Activated CD4-positive, alpha-beta T cell treated with anti-CD3 and anti-CD28 coated beads, Interleukin-2, amount 10 ng/mL, durations not matched to agents 7 days and 5 days (primary cell): ENCODE measurements at regions not wholly inside any gene's neighbourhood (a gene's known extent, or its start where the extent isn't known, plus 50 kb on each side); places are given as distances from the start of the nearest gene placed in this dataset.

ENCODE experiments used
- CTCF ChIA-PET: fragments of 350-600 bp; sonication (Branson Sonifier 250); formaldehyde crosslinking; loops from one replicate; lab custom pipeline; 2021; ENCODE audit warnings: antibody characterized with exemption; lab: Charles Lee
- POLR2A ChIA-PET: fragments of 350-600 bp; sonication (Branson Sonifier 250); formaldehyde crosslinking; loops from one replicate; lab custom pipeline; 2021; ENCODE audit warnings: antibody characterized with exemption; lab: Charles Lee
- DNase-seq: peaks from one replicate; pipeline ENCODE4 v3.0.0-alpha.2; 2020
- H3K27ac Mint-ChIP-seq: one replicate; pipeline ENCODE4 v1.8.0; 2021; ENCODE audit warnings: mild to moderate bottlenecking, moderate library complexity, mixed read lengths
- H3K27me3 Mint-ChIP-seq: one replicate; pipeline ENCODE4 v1.8.0; 2021; ENCODE audit warnings: mixed read lengths
- H3K36me3 Mint-ChIP-seq: one replicate; pipeline ENCODE4 v1.8.0; 2021; ENCODE audit warnings: low read depth, mixed read lengths
- H3K4me1 Mint-ChIP-seq: one replicate; pipeline ENCODE4 v1.8.0; 2021; ENCODE audit warnings: mixed read lengths
- H3K4me3 Mint-ChIP-seq: one replicate; pipeline ENCODE4 v1.8.0; 2021; ENCODE audit warnings: mild to moderate bottlenecking, moderate library complexity, mixed read lengths
- H3K9me3 Mint-ChIP-seq: one replicate; pipeline ENCODE4 v1.8.0; 2021; ENCODE audit warnings: mixed read lengths

GRCh38 chr16:52034830-52035229, 512.1 kb downstream of the TOX3 start:
- Mint-ChIP-seq H3K36me3 (no peaks in the 10 kb centered on the region), H3K4me3 (no peak overlapping the region), H3K4me1 (no peaks in the 10 kb centered on the region), H3K27ac (no peak overlapping the region), H3K27me3 (no peaks in the 10 kb centered on the region), H3K9me3 (no peaks in the 10 kb centered on the region)
- CTCF ChIA-PET, result no interaction called here
- POLR2A ChIA-PET, result no interaction called here
- DNase-seq, result no peak

GRCh38 chr16:52033992-52034391, 513.0 kb downstream of the TOX3 start:
- DNase-seq, result no peak
- H3K9me3 Mint-ChIP-seq, result no peaks in the 10 kb centered on the region
- no peaks in the 10 kb centered on the region for H3K36me3 Mint-ChIP-seq
- ChIA-PET POLR2A (no interaction called here), CTCF (no interaction called here)
- H3K27ac Mint-ChIP-seq, result no peak overlapping the region
- H3K4me1 Mint-ChIP-seq, result no peaks in the 10 kb centered on the region
- H3K27me3 Mint-ChIP-seq, result no peaks in the 10 kb centered on the region
- H3K4me3 Mint-ChIP-seq, result no peak overlapping the region

GRCh38 chr16:52022980-52023379, 524.0 kb downstream of the TOX3 start:
- no peaks in the 10 kb centered on the region for H3K27me3 Mint-ChIP-seq

GRCh38 chr16:52022177-52022576, 524.8 kb downstream of the TOX3 start:
- CTCF ChIA-PET, result no interaction called here
- Mint-ChIP-seq H3K4me1 (no peaks in the 10 kb centered on the region), H3K27me3 (no peaks in the 10 kb centered on the region), H3K36me3 (no peaks in the 10 kb centered on the region), H3K9me3 (peaks cover 4% of the 10 kb centered on the region), H3K27ac (no peak overlapping the region), H3K4me3 (no peak overlapping the region)
- DNase-seq, result no peak
- POLR2A ChIA-PET, result no interaction called here

More at GRCh38 chr16:52022980-52023379, 524.0 kb downstream of the TOX3 start:
- H3K4me3 Mint-ChIP-seq, result no peak overlapping the region
- H3K9me3 Mint-ChIP-seq, result no peaks in the 10 kb centered on the region
- no peaks in the 10 kb centered on the region for H3K4me1 Mint-ChIP-seq
- ChIA-PET POLR2A (no interaction called here), CTCF (no interaction called here)
- H3K27ac Mint-ChIP-seq, result no peak overlapping the region
- no peaks in the 10 kb centered on the region for H3K36me3 Mint-ChIP-seq
- DNase-seq, result no peak

GRCh38 chr16:52016387-52016786, 530.6 kb downstream of the TOX3 start:
- Mint-ChIP-seq H3K27ac (no peak overlapping the region), H3K27me3 (no peaks in the 10 kb centered on the region), H3K4me3 (no peak overlapping the region), H3K4me1 (no peaks in the 10 kb centered on the region), H3K9me3 (peaks cover 24% of the 10 kb centered on the region), H3K36me3 (no peaks in the 10 kb centered on the region)
- ChIA-PET POLR2A (no interaction called here), CTCF (no interaction called here)
- no peak for DNase-seq

- no peak for DNase-seq
- POLR2A ChIA-PET, result no interaction called here
- Mint-ChIP-seq H3K27ac (no peak overlapping the region), H3K4me1 (no peaks in the 10 kb centered on the region), H3K36me3 (no peaks in the 10 kb centered on the region), H3K27me3 (no peaks in the 10 kb centered on the region), H3K9me3 (peaks cover 2% of the 10 kb centered on the region), H3K4me3 (no peak overlapping the region)
- CTCF ChIA-PET, result no interaction called here
Measured at GRCh38 chr16:52005551-52005950, 541.4 kb downstream of the TOX3 start.

- Mint-ChIP-seq H3K27ac (no peak overlapping the region), H3K27me3 (no peaks in the 10 kb centered on the region), H3K9me3 (peaks cover 2% of the 10 kb centered on the region), H3K4me3 (no peak overlapping the region), H3K4me1 (no peaks in the 10 kb centered on the region), H3K36me3 (no peaks in the 10 kb centered on the region)
- CTCF ChIA-PET, result no interaction called here
- POLR2A ChIA-PET, result no interaction called here
- no peak for DNase-seq
Measured at GRCh38 chr16:52004343-52004742, 542.6 kb downstream of the TOX3 start.

- Mint-ChIP-seq H3K27ac (no peak overlapping the region), H3K36me3 (no peaks in the 10 kb centered on the region), H3K4me1 (no peaks in the 10 kb centered on the region), H3K9me3 (peaks cover 2% of the 10 kb centered on the region), H3K4me3 (no peak overlapping the region), H3K27me3 (no peaks in the 10 kb centered on the region)
- ChIA-PET POLR2A (no interaction called here), CTCF (no interaction called here)
- DNase-seq, result no peak
Measured at GRCh38 chr16:52002026-52002425, 544.9 kb downstream of the TOX3 start.

- DNase-seq, result no peak
- Mint-ChIP-seq H3K36me3 (no peaks in the 10 kb centered on the region), H3K27ac (no peak overlapping the region), H3K27me3 (no peaks in the 10 kb centered on the region), H3K4me3 (no peak overlapping the region), H3K9me3 (peaks cover 5% of the 10 kb centered on the region), H3K4me1 (no peaks in the 10 kb centered on the region)
- ChIA-PET POLR2A (no interaction called here), CTCF (no interaction called here)
Measured at GRCh38 chr16:51996516-51996915, 550.4 kb downstream of the TOX3 start.

GRCh38 chr16:51994597-51994996, 552.3 kb downstream of the TOX3 start:
- ChIA-PET CTCF (no interaction called here), POLR2A (no interaction called here)
- H3K4me3 Mint-ChIP-seq, result no peak overlapping the region
- no peaks in the 10 kb centered on the region for H3K27me3 Mint-ChIP-seq
- no peaks in the 10 kb centered on the region for H3K36me3 Mint-ChIP-seq
- no peak for DNase-seq
- H3K4me1 Mint-ChIP-seq, result no peaks in the 10 kb centered on the region
- H3K9me3 Mint-ChIP-seq, result peaks cover 9% of the 10 kb centered on the region
- H3K27ac Mint-ChIP-seq, result no peak overlapping the region

GRCh38 chr16:51989637-51990230, 557.2 kb downstream of the TOX3 start:
- peaks cover 11% of the 10 kb centered on the region for H3K9me3 Mint-ChIP-seq
- no peak for DNase-seq
- H3K27me3 Mint-ChIP-seq, result no peaks in the 10 kb centered on the region
- H3K27ac Mint-ChIP-seq, result no peak overlapping the region
- no peaks in the 10 kb centered on the region for H3K4me1 Mint-ChIP-seq
- H3K36me3 Mint-ChIP-seq, result no peaks in the 10 kb centered on the region
- H3K4me3 Mint-ChIP-seq, result no peak overlapping the region
- CTCF ChIA-PET, result no interaction called here
- POLR2A ChIA-PET, result no interaction called here

- ChIA-PET POLR2A (no interaction called here), CTCF (no interaction called here)
- no peaks in the 10 kb centered on the region for H3K4me1 Mint-ChIP-seq
- H3K4me3 Mint-ChIP-seq, result no peak overlapping the region
- peaks cover 11% of the 10 kb centered on the region for H3K9me3 Mint-ChIP-seq
- DNase-seq, result no peak
- H3K27me3 Mint-ChIP-seq, result no peaks in the 10 kb centered on the region
- no peak overlapping the region for H3K27ac Mint-ChIP-seq
- no peaks in the 10 kb centered on the region for H3K36me3 Mint-ChIP-seq
Measured at GRCh38 chr16:51988977-51989376, 558.0 kb downstream of the TOX3 start.

- no peaks in the 10 kb centered on the region for H3K36me3 Mint-ChIP-seq
- ChIA-PET CTCF (no interaction called here), POLR2A (no interaction called here)
- H3K4me1 Mint-ChIP-seq, result no peaks in the 10 kb centered on the region
- H3K9me3 Mint-ChIP-seq, result peaks cover 11% of the 10 kb centered on the region
- no peaks in the 10 kb centered on the region for H3K27me3 Mint-ChIP-seq
- H3K27ac Mint-ChIP-seq, result no peak overlapping the region
- no peak overlapping the region for H3K4me3 Mint-ChIP-seq
- no peak for DNase-seq
Measured at GRCh38 chr16:51987519-51987918, 559.4 kb downstream of the TOX3 start.

- ChIA-PET POLR2A (no interaction called here), CTCF (no interaction called here)
- no peak overlapping the region for H3K4me3 Mint-ChIP-seq
- no peaks in the 10 kb centered on the region for H3K4me1 Mint-ChIP-seq
- no peak for DNase-seq
- no peaks in the 10 kb centered on the region for H3K27me3 Mint-ChIP-seq
- H3K9me3 Mint-ChIP-seq, result peaks cover 7% of the 10 kb centered on the region
- no peak overlapping the region for H3K27ac Mint-ChIP-seq
- no peaks in the 10 kb centered on the region for H3K36me3 Mint-ChIP-seq
Measured at GRCh38 chr16:51986717-51987116, 560.2 kb downstream of the TOX3 start.
